ENCODE measurements at regions not wholly inside any gene's neighbourhood (a gene's known extent, or its start where the extent isn't known, plus 50 kb on each side); places are given as distances from the start of the nearest gene placed in this dataset.

GRCh38 chr6:141736104-141736503 is 396.6 kb upstream of the GJE1 start:
- no peak overlapping the region for H3K27ac ChIP-seq (ENCODE audit: low read depth, low read length)
- H3K9me3 ChIP-seq (ENCODE audit: insufficient read depth, low read length), result no peaks in the 10 kb centered on the region
- no peaks in the 10 kb centered on the region for H3F3A ChIP-seq (ENCODE audit: insufficient read depth)
- no peaks in the 10 kb centered on the region for H3K27me3 ChIP-seq (ENCODE audit: low read length)
- H4K20me1 ChIP-seq (ENCODE audit: low read depth, low read length), result no peaks in the 10 kb centered on the region
- H2AFZ ChIP-seq (ENCODE audit: low read depth, low read length, severe bottlenecking), result no peak overlapping the region
- no peak overlapping the region for H3K9ac ChIP-seq (ENCODE audit: low read length)
- H3K79me2 ChIP-seq (ENCODE audit: insufficient read depth, low read length), result no peaks in the 10 kb centered on the region
- H3K4me3 ChIP-seq (ENCODE audit: insufficient read depth, low read length, poor library complexity, severe bottlenecking), result no peak overlapping the region
- no peaks in the 10 kb centered on the region for H3K36me3 ChIP-seq (ENCODE audit: low read length)
- TF ChIP-seq CTCF (IDR thresholded peaks at IDR 0.05; ENCODE audit: insufficient read depth, low read length, poor library complexity, severe bottlenecking) (no peak), EZH2phosphoT487 (conservative IDR thresholded peaks at IDR 0.05; ENCODE audit: low read length) (no peak)
- H3K9me2 ChIP-seq (replicated peaks; ENCODE audit: insufficient read depth, low read length), result no peaks in the 10 kb centered on the region
- no peak overlapping the region for H3K4me2 ChIP-seq (ENCODE audit: low read depth, low read length, poor library complexity, severe bottlenecking)

- H3K79me2 ChIP-seq (ENCODE audit: insufficient read depth, low read length), result no peaks in the 10 kb centered on the region
- H3K27me3 ChIP-seq (ENCODE audit: low read length), result no peaks in the 10 kb centered on the region
- H2AFZ ChIP-seq (ENCODE audit: low read depth, low read length, severe bottlenecking), result no peak overlapping the region
- TF ChIP-seq EZH2phosphoT487 (conservative IDR thresholded peaks at IDR 0.05; ENCODE audit: low read length), result no peak
- TF ChIP-seq CTCF (IDR thresholded peaks at IDR 0.05; ENCODE audit: insufficient read depth, low read length, poor library complexity, severe bottlenecking), result no peak
- no peaks in the 10 kb centered on the region for H3K9me2 ChIP-seq (replicated peaks; ENCODE audit: insufficient read depth, low read length)
- H3K4me2 ChIP-seq (ENCODE audit: low read depth, low read length, poor library complexity, severe bottlenecking), result no peak overlapping the region
- no peaks in the 10 kb centered on the region for H3K36me3 ChIP-seq (ENCODE audit: low read length)
- no peaks in the 10 kb centered on the region for H3F3A ChIP-seq (ENCODE audit: insufficient read depth)
- no peaks in the 10 kb centered on the region for H4K20me1 ChIP-seq (ENCODE audit: low read depth, low read length)
- no peaks in the 10 kb centered on the region for H3K9me3 ChIP-seq (ENCODE audit: insufficient read depth, low read length)
- no peak overlapping the region for H3K4me3 ChIP-seq (ENCODE audit: insufficient read depth, low read length, poor library complexity, severe bottlenecking)
- no peak overlapping the region for H3K9ac ChIP-seq (ENCODE audit: low read length)
- H3K27ac ChIP-seq (ENCODE audit: low read depth, low read length), result no peak overlapping the region
Observed at GRCh38 chr6:141735126-141735525, 397.6 kb upstream of the GJE1 start.

GRCh38 chr6:141734071-141734840 is 398.5 kb upstream of the GJE1 start:
- no peaks in the 10 kb centered on the region for H3K9me3 ChIP-seq (ENCODE audit: insufficient read depth, low read length)
- no peak overlapping the region for H3K9ac ChIP-seq (ENCODE audit: low read length)
- H3K27ac ChIP-seq (ENCODE audit: low read depth, low read length), result no peak overlapping the region
- no peaks in the 10 kb centered on the region for H3K9me2 ChIP-seq (replicated peaks; ENCODE audit: insufficient read depth, low read length)
- no peak overlapping the region for H3K4me2 ChIP-seq (ENCODE audit: low read depth, low read length, poor library complexity, severe bottlenecking)
- no peak overlapping the region for H3K4me3 ChIP-seq (ENCODE audit: insufficient read depth, low read length, poor library complexity, severe bottlenecking)
- H4K20me1 ChIP-seq (ENCODE audit: low read depth, low read length), result no peaks in the 10 kb centered on the region
- H3K36me3 ChIP-seq (ENCODE audit: low read length), result no peaks in the 10 kb centered on the region
- no peak overlapping the region for H2AFZ ChIP-seq (ENCODE audit: low read depth, low read length, severe bottlenecking)
- no peak for TF ChIP-seq CTCF (IDR thresholded peaks at IDR 0.05; ENCODE audit: insufficient read depth, low read length, poor library complexity, severe bottlenecking)
- TF ChIP-seq EZH2phosphoT487 (conservative IDR thresholded peaks at IDR 0.05; ENCODE audit: low read length), result no peak
- no peaks in the 10 kb centered on the region for H3K79me2 ChIP-seq (ENCODE audit: insufficient read depth, low read length)
- no peaks in the 10 kb centered on the region for H3K27me3 ChIP-seq (ENCODE audit: low read length)
- H3F3A ChIP-seq (ENCODE audit: insufficient read depth), result no peaks in the 10 kb centered on the region
